Tibial nerve (tissue), 4 donors: ENCODE measurements at regions not wholly inside any gene's neighbourhood (a gene's known extent, or its start where the extent isn't known, plus 50 kb on each side); places are given as distances from the start of the nearest gene placed in this dataset.

Experiments
- CTCF ChIP-seq, 5 experiments: fragments of 200-600 bp in 3 of 5; fragments of 450-650 bp in 2 of 5; sonication (generic) in 3 of 5; IDR thresholded peaks; one replicate each; pipeline ENCODE4 v1.5.1; 2016 to 2019; ENCODE audit warnings: antibody characterized with exemption in 5 of 5, mild to moderate bottlenecking in 3 of 5, moderate library complexity in 2 of 5
- EP300 ChIP-seq, 2 donors: sonication (generic); formaldehyde crosslinking; IDR thresholded peaks; one replicate each; pipeline ENCODE4 v1.6.1; 2017; ENCODE audit warnings: antibody characterized with exemption in 2 of 2, mild to moderate bottlenecking in 1 of 2
- POLR2A ChIP-seq, 2 donors: fragments of 450-650 bp; IDR thresholded peaks; one replicate each; pipeline ENCODE4 v1.6.1; 2017; ENCODE audit warnings: antibody characterized with exemption in 2 of 2, mild to moderate bottlenecking in 2 of 2, moderate library complexity in 2 of 2

- TF ChIP-seq CTCF (IDR thresholded peaks at IDR 0.05) (no peak), EP300 (IDR thresholded peaks at IDR 0.05) (no peak), POLR2A (IDR thresholded peaks at IDR 0.05) (no peak)
Observed at GRCh38 chr2:46847726-46848412, 67.7 kb downstream of the MCFD2 start.
